HCT116 (cell line): ENCODE measurements at regions not wholly inside any gene's neighbourhood (a gene's known extent, or its start where the extent isn't known, plus 50 kb on each side); places are given as distances from the start of the nearest gene placed in this dataset.
A peak's percentile ranks its signal among the peaks of the same experiment; 100 is the strongest.

ENCODE experiments used
- ATAC-seq: fragments of 200-7000 bp; cut with Tn5 transposase; 2 replicates; pipeline ENCODE4 v1.9.1; 2020; ENCODE audit warnings: mild to moderate bottlenecking, moderate library complexity
- BruUV-seq: library from RNA; stranded (reverse); fragments of 400-500 nt; replicated peaks from 2 replicates; lab custom pipeline; 2021; lab: Mats Ljungman, UMichigan
- CTCF ChIA-PET: fragments of 300-600 bp; sonication (Branson Sonifier 250); formaldehyde crosslinking; loops from one replicate; lab custom pipeline; 2021; ENCODE audit warnings: antibody characterized with exemption; lab: Charles Lee
- POLR2A ChIA-PET: fragments of 300-600, 350-600 bp; sonication (Branson Sonifier 250); formaldehyde crosslinking; loops from one replicate; lab custom pipeline; 2021; ENCODE audit warnings: antibody characterized with exemption; lab: Charles Lee
- RAD21 ChIA-PET, 2 experiments: fragments of 300-600 bp; sonication (Branson Sonifier 250); formaldehyde crosslinking; loops; one replicate each; lab custom pipeline; 2023; ENCODE audit warnings: low total read pairs in 2 of 2; ENCODE audit not compliant: uncharacterized antibody in 2 of 2, unreplicated experiment in 2 of 2, low non-redundant PET in 1 of 2; lab: Charles Lee
- DNase-seq: peaks from one replicate; pipeline ENCODE4 v3.0.0-alpha.2; 2010; ENCODE audit warnings: low read depth, low spot score
- H2AFZ ChIP-seq: fragments of 200-600 bp; shearing (Covaris generic), sonication (generic); 2 replicates; pipeline ENCODE4 v1.6.1; 2017; ENCODE audit warnings: low read depth, mixed run types, mixed read lengths, antibody characterized with exemption, low read length; ENCODE audit not compliant: poor library complexity, severe bottlenecking
- H3K27ac ChIP-seq: 2 replicates; pipeline ENCODE4 v1.5.1; 2012; ENCODE audit warnings: low read depth, low read length
- H3K27me3 ChIP-seq: fragments of 200-600 bp; sonication (generic); 2 replicates; pipeline ENCODE4 v1.6.1; 2016; ENCODE audit warnings: mixed run types, low read length, mixed read lengths; ENCODE audit not compliant: insufficient read depth
- H3K36me3 ChIP-seq, 2 experiments: fragments of 200-500 bp in 1 of 2; fragments of 200-600 bp in 1 of 2; sonication (Bioruptor generic) in 1 of 2; sonication (generic) in 1 of 2; 2 replicates each; pipeline versions ENCODE4 v1.5.1 to v1.6.1; 2014 to 2016; ENCODE audit warnings: low read length in 2 of 2, inconsistent platforms in 1 of 2, mixed read lengths in 1 of 2, mixed run types in 1 of 2; ENCODE audit not compliant: insufficient read depth in 2 of 2, control insufficient read depth in 1 of 2
- H3K4me1 ChIP-seq, 2 experiments: fragments of 200-600 bp in 1 of 2; sonication (generic) in 1 of 2; 2 replicates each; pipeline versions ENCODE4 v1.5.1 to v1.6.1; 2012 to 2017; ENCODE audit warnings: low read length in 2 of 2, inconsistent platforms in 1 of 2, mild to moderate bottlenecking in 1 of 2, mixed read lengths in 1 of 2, mixed run types in 1 of 2, moderate library complexity in 1 of 2; ENCODE audit not compliant: insufficient read depth in 2 of 2, control insufficient read depth in 1 of 2
- H3K4me2 ChIP-seq: fragments of 200-600 bp; sonication (generic); 2 replicates; pipeline ENCODE4 v1.6.1; 2017; ENCODE audit warnings: mixed run types, low read length, mixed read lengths
- H3K4me3 ChIP-seq, 2 experiments: fragments of 200-600 bp in 1 of 2; sonication (generic) in 1 of 2; replicated peaks in 1 of 2; 2 replicates each; pipeline ENCODE4 v1.5.1; 2011 to 2016; ENCODE audit warnings: low read length in 2 of 2, control low read depth in 1 of 2, low read depth in 1 of 2, mild to moderate bottlenecking in 1 of 2, mixed read lengths in 1 of 2, mixed run types in 1 of 2
- H3K79me2 ChIP-seq: fragments of 200-600 bp; sonication (generic); 2 replicates; pipeline ENCODE4 v1.6.1; 2017; ENCODE audit warnings: mild to moderate bottlenecking, mixed run types, low read length, moderate library complexity, mixed read lengths; ENCODE audit not compliant: insufficient read depth
- H3K9ac ChIP-seq: fragments of 200-600 bp; sonication (generic); 2 replicates; pipeline ENCODE4 v1.6.1; 2016; ENCODE audit warnings: low read length, mixed read lengths
- H3K9me2 ChIP-seq: fragments of 200-600 bp; sonication (generic), shearing (Covaris generic); 2 replicates; pipeline ENCODE4 v1.6.1; 2017; ENCODE audit warnings: mixed run types, mild to moderate bottlenecking, moderate library complexity; ENCODE audit not compliant: insufficient read depth
- H3K9me3 ChIP-seq, 2 experiments: fragments of 200-500 bp in 1 of 2; fragments of 200-600 bp in 1 of 2; sonication (Bioruptor generic) in 1 of 2; sonication (generic) in 1 of 2; 2 replicates each; pipeline ENCODE4 v1.6.1; 2014 to 2017; ENCODE audit warnings: low read length in 2 of 2, mixed read lengths in 2 of 2, inconsistent platforms in 1 of 2, low read depth in 1 of 2, mild to moderate bottlenecking in 1 of 2, mixed run types in 1 of 2, moderate library complexity in 1 of 2; ENCODE audit not compliant: control insufficient read depth in 1 of 2, insufficient read depth in 1 of 2
- H4K20me1 ChIP-seq: fragments of 200-600 bp; sonication (generic), shearing (Covaris generic); 2 replicates; pipeline ENCODE4 v1.6.1; 2017; ENCODE audit warnings: mixed run types, mild to moderate bottlenecking, moderate library complexity; ENCODE audit not compliant: insufficient read depth
- CBX3 ChIP-seq: IDR thresholded peaks from 2 replicates; pipeline ENCODE4 v1.6.1; 2012; ENCODE audit warnings: low read depth
- EZH2 ChIP-seq: fragments of 200-600 bp; sonication (generic); IDR thresholded peaks from 2 replicates; pipeline ENCODE4 v1.6.1; 2017; ENCODE audit warnings: antibody characterized with exemption, mixed run types
- POLR2A ChIP-seq: IDR thresholded peaks from 2 replicates; pipeline ENCODE4 v1.7.0; 2011; ENCODE audit warnings: borderline replicate concordance; ENCODE audit not compliant: insufficient read depth, insufficient read length; ENCODE audit errors: extremely low read depth
- SP1 ChIP-seq: IDR thresholded peaks from 2 replicates; pipeline ENCODE4 v1.6.1; 2012; ENCODE audit warnings: low read depth
- SRF ChIP-seq: IDR thresholded peaks from 2 replicates; pipeline ENCODE4 v1.6.1; 2012; ENCODE audit warnings: low read depth
- TCF7L2 ChIP-seq: IDR thresholded peaks from 2 replicates; pipeline ENCODE4 v1.7.0; 2011; ENCODE audit warnings: borderline replicate concordance, inconsistent platforms; ENCODE audit not compliant: insufficient read depth, insufficient read length; ENCODE audit errors: extremely low read depth
- intact Hi-C: fragments of 100-400 bp; cut with micrococcal nuclease; formaldehyde crosslinking; loops from 2 replicates; pipeline ENCODE4 v1.10.0; 2022
- TF ChIP-seq, protein P1 (sequence below), 3 experiments: fragments of 200-600 bp in 1 of 3; sonication (generic) in 1 of 3; IDR thresholded peaks in 2 of 3; conservative IDR thresholded peaks in 1 of 3; 2 replicates each; pipeline ENCODE4 v1.5.1; 2012 to 2017; ENCODE audit warnings: low read depth in 2 of 3, low read length in 2 of 3, antibody characterized with exemption in 1 of 3, borderline replicate concordance in 1 of 3, control low read depth in 1 of 3, mild to moderate bottlenecking in 1 of 3, mixed read lengths in 1 of 3, mixed run types in 1 of 3, moderate library complexity in 1 of 3; ENCODE audit not compliant: insufficient read depth in 1 of 3
- TF ChIP-seq, protein P2 (sequence below): IDR thresholded peaks from 2 replicates; pipeline ENCODE4 v1.6.1; 2012
- TF ChIP-seq, protein P3 (sequence below): IDR thresholded peaks from 2 replicates; pipeline ENCODE4 v1.6.1; 2012

DNA sequence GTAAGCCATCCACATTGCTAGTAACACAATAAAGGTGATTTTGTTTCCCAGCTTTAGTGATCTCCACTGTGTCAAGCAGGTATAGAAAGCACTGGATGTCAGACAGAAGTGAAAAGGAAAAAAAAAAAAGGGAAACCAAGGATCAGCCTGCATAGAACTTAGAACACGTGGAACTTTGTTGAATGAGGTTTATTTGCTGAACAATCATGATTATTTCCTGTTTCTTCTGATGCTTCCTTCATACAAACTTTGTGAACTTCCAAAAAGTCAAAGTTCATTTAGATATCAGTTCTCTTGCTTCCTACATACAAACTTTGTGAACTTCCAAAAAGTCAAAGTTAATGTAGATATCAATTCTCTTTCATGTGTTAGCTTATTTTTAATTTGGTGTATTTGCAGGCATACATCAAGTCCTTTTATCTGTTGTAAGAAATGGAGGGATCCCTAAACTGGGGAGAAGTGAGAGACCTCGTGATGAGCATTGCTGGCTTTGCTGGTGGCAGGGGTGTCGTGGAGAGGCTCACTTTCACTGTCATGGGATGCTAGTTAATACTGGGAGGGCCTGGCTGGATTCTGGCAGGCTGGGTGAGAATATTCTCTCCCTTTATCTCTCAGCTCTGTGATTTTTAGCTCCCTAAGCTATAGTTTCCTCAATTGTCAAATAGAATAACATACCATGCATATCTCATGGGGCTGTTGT, 298.4 kb downstream of the INHBA start:
- RAD21 ChIA-PET: no interaction called here
- Histone ChIP-seq H3K4me3 (no peak overlapping the region), H3K9me2 (no peaks in the 10 kb centered on the region), H3K27me3 (no peaks in the 10 kb centered on the region), H3K4me1 (0 out of 4 replicates have a peak, but pooled peaks cover 0 to 4% of the 10 kb centered on the region in 2 experiments), H4K20me1 (no peaks in the 10 kb centered on the region), H3K9me3 (0 out of 4 replicates have a peak, but pooled peaks cover 0 to 3% of the 10 kb centered on the region in 2 experiments), H3K36me3 (no peaks in the 10 kb centered on the region), H2AFZ (no peak overlapping the region), H3K79me2 (no peaks in the 10 kb centered on the region), H3K27ac (no peak overlapping the region), H3K4me2 (no peak overlapping the region), H3K9ac (no peak overlapping the region)
- POLR2A ChIA-PET: no interaction called here
- no TSS peak for BruUV-seq
- TF ChIP-seq, protein P1, sequence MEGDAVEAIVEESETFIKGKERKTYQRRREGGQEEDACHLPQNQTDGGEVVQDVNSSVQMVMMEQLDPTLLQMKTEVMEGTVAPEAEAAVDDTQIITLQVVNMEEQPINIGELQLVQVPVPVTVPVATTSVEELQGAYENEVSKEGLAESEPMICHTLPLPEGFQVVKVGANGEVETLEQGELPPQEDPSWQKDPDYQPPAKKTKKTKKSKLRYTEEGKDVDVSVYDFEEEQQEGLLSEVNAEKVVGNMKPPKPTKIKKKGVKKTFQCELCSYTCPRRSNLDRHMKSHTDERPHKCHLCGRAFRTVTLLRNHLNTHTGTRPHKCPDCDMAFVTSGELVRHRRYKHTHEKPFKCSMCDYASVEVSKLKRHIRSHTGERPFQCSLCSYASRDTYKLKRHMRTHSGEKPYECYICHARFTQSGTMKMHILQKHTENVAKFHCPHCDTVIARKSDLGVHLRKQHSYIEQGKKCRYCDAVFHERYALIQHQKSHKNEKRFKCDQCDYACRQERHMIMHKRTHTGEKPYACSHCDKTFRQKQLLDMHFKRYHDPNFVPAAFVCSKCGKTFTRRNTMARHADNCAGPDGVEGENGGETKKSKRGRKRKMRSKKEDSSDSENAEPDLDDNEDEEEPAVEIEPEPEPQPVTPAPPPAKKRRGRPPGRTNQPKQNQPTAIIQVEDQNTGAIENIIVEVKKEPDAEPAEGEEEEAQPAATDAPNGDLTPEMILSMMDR (IDR thresholded peaks at IDR 0.05 in 2 of 3, conservative IDR thresholded peaks at IDR 0.05 in 1 of 3; ENCODE audit: borderline replicate concordance in 1 of 3, insufficient read depth in 1 of 3, low read depth in 2 of 3, low read length in 2 of 3): no peak
- TF ChIP-seq, protein P2, sequence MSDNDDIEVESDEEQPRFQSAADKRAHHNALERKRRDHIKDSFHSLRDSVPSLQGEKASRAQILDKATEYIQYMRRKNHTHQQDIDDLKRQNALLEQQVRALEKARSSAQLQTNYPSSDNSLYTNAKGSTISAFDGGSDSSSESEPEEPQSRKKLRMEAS: no peak
- TF ChIP-seq TCF7L2 (no peak), CBX3 (no peak), EZH2 (no peak)
- CTCF ChIA-PET: no interaction called here
- DNase-seq: no peak
- ATAC-seq: no peak
- intact Hi-C loops: no loop called here

DNA sequence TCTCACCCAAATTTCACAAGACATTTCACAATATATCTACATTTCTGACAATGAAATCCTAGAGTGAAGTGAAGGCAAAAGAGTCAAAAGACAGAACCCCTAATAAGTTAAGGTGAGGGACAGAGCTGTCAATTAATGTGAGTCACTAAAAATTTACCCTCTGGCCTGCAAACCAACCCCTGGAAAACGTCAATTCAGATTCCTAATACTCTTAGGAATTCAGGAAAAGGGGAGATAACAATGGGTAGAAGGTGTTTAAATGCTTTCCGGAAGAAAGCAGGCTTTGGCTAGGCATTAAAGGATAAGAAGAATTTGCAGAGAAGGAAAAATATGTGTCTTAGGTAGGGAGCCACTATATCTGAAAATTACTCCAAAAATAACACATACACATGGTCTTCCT, 299.6 kb downstream of the INHBA start:
- H3K4me2 ChIP-seq: peak overlapping the region; percentile 9; the same call in 1 of the 2 replicates

More for the DNA sequence above, 299.6 kb downstream of the INHBA start:
- RAD21 ChIA-PET: no interaction called here
- POLR2A ChIA-PET: no interaction called here
- no peak overlapping the region for H2AFZ ChIP-seq
- H3K36me3 ChIP-seq: no peaks in the 10 kb centered on the region
- no peak for ATAC-seq
- no peaks in the 10 kb centered on the region for H3K9me2 ChIP-seq
- 0 out of 4 replicates have a peak, but pooled peaks cover 0 to 3% of the 10 kb centered on the region in 2 experiments for H3K9me3 ChIP-seq
- no peak for DNase-seq
- H4K20me1 ChIP-seq: no peaks in the 10 kb centered on the region
- intact Hi-C loops: no loop called here
- no peak overlapping the region for H3K27ac ChIP-seq
- H3K79me2 ChIP-seq: no peaks in the 10 kb centered on the region
- no peak overlapping the region for H3K9ac ChIP-seq
- CTCF ChIA-PET: no interaction called here
- 0 out of 4 replicates have a peak, but pooled peaks cover 0 to 4% of the 10 kb centered on the region in 2 experiments for H3K4me1 ChIP-seq
- no peak overlapping the region for H3K4me3 ChIP-seq
- TF ChIP-seq TCF7L2 (no peak), SP1 (no peak), POLR2A (no peak), SRF (no peak)
- TF ChIP-seq, protein P3, sequence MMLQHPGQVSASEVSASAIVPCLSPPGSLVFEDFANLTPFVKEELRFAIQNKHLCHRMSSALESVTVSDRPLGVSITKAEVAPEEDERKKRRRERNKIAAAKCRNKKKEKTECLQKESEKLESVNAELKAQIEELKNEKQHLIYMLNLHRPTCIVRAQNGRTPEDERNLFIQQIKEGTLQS: no peak
- no peaks in the 10 kb centered on the region for H3K27me3 ChIP-seq
- no TSS peak for BruUV-seq
